Suppressor macrophage treated with lipopolysaccharide for 4 hours (primary cell): ENCODE measurements at regions not wholly inside any gene's neighbourhood (a gene's known extent, or its start where the extent isn't known, plus 50 kb on each side); places are given as distances from the start of the nearest gene placed in this dataset.

Experiments used
- DNase-seq: peaks from one replicate; pipeline ENCODE4 v3.0.0-alpha.2; 2020

DNA sequence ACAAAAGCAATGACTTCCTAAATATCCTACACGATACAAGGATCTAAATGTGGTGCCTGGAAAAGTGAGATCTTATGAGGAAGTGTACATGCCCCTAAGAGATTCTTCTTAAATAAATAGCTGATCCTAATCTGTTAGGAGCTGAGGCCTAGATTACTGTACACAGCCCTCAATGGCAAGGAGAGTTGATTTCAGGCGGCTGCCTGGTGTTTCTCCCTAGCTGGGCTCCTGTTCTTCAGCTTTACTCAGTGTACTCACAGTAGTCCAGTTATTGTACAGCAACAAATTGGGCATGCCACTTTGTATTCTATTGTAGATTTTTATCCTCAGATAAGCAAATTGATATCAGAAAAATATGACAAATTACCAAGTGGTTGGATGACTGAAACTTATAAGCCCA is 358.2 kb upstream of the PDGFD start:
- DNase-seq, result no peak

DNA sequence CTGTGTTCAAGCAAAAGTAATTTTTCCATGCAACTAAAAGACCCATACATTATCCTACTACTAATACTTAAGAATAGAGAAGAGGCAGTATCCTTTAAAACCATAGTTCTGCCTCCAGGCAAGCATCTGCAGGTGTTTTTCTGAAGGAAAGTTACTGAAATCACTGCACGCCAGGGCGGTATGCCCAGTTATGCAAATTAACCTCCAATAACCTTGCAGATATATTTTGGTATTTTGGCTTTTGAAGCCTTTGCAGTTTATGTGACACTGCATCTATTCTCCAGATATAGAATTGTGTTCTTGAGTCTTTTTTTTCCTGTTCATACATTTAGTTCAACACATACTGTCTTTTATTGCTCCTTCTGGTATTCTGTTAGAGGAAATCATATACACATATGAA is 346.2 kb upstream of the PDGFD start:
- DNase-seq, result no peak

DNA sequence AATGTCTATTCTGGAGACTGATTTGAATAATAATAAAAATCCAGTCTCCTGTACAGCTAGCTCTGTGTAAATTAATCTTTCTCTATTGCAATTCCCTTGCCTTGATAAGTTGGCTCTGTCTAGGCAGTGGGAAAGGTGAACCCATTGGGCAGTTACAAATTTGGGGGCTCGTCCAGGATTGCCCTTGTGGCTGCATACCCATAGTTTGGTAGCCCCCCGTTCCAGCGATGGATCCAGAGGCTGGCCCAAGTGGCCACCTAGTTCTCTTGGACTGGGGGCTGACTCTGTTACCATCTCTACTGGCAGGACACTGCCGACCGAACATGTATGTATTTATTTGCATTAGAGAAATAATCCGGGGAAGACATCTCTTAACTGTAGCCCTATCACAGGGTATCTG is 326.2 kb upstream of the PDGFD start:
- DNase-seq, result no peak

DNA sequence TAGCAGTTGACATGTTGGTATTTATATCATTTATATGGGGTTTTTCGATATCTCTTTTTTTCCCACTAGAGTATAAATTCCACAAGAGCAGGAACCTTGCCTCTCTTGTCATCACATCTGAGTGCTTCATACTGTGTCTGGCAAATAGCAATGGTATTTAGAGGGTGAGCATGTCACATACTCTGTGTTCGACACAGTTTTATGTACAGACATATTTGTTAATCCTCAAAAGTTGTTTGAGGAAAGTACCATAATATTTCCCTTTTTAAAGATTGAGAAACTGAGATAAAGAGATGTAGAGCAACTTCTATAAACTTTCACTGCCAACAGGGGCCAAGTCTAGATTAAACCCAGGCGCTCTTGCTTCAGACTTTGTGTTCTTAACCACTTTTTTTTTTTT is 324.6 kb upstream of the PDGFD start:
- no peak for DNase-seq

DNA sequence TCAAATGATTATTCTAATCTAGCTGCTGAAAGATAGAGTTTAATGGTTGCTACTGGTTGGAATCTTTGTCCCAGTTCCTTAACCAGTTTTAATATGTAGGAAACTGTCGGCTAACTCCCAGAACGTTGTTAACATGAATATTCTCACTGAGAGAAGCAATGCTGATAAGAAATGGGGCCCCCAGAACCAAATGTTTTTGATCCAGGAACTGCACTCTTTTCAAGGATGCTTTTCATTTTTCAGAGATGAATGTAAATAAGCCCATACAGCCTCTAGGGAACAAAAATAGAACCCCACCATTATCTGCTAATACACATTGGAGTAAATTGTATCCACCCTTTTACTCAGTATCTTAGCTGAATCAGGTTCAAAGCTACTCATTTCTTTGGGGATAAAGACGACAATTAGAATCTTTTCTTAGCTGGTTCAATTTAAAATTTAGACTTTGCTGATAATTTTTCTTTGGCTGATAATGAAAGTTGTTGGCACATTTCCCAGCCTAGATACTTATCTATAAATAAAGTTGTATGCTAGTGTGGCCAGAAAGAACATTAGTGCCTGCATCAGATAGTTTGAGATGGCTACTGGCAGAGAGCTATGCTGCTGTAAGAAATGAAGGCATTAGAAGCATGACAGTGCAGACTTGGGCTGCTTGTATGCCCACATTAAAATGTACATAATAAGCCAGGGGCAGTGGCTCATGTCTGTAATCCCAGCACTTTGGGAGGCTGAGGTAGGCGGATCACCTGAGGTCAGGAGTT is 323.3 kb upstream of the PDGFD start:
- no peak for DNase-seq

DNA sequence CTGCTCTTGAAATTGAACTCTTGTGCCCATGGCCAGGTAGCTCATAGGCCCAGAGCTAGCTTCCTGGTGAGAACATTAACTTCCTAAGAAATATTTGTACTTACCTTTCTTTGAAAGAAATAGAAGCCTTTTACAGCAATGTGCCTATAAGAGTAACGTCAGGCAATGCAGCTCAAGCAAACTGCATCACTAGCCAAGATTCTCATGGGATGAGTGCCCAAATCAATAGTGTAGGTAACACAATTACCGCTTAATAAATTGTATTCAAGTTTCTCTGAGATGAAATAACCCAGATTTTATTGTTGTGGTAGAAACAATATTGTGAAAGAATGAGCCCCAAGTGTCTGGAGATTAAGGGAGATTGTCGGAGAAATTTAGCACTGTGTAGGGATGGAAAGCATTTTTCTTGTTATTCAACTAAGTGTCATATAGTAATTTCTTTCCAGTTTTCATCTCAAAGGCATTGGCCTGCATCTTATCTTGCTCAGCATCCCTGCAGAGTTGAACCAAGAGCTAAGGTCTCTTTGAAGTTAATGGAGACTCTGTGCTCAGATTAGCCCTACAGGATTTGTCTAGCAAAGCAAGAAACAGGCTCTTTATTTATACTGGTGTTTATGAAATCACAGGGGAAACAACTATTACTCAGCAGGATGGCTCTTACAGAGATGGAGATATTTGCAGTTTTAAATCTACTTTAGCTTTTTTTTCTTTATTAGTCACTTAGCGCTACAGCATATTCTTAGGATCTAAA is 321.0 kb upstream of the PDGFD start:
- no peak for DNase-seq

DNA sequence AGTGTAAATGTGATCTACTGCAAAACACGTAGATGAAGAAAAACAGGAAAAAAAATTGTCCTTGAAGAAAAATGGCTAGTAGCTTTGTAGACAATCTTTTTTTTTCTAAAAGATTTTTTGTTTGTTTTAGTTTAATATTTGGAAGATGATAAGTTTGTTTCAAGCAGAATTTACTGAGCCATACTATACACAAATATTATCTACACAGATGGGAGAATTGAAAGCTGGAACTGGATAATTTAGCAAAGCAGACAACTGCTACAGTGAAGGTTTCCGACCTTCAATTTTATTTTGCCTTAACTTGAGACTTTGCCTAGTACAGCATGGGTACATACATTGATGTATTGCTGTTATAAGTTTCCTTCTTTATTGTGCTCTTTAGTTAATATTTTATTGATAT is 313.0 kb upstream of the PDGFD start:
- DNase-seq, result no peak

DNA sequence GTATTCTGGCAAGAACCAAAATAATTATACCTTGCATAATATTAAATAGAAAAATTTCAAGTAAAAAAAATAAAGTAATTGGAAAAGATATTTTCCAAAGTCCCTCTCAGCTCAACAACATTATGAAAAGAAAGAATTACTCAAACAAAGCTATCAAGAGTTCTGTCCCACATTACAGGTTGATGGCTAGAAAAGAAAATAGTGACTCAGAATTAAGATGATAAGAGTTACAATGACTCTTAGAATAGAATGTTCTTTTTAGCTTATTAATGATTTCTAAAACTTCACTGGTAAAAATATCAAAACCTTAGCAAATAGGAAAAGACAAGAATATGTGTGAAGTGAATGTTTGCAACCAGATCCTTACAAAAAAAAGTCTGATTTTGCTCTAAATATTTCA is 312.5 kb upstream of the PDGFD start:
- no peak for DNase-seq

DNA sequence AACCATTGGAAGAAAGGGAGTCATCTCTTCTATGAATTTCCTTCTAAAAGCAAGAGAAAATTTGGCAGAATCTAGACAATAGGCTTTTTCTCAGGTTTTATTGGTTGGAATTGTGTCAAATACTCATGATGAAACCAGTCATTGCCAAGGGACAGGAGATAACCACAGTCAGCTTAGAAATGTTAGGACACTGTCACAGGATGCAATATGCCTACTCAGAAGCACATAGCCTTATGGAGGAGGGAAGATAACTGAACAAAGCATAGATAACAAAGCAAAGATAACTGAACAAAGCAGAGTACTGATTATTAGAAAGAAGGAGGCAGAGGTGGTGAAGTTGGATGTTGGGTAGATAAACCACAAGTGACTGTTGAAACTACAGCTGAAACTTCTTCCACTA is 303.5 kb upstream of the PDGFD start:
- no peak for DNase-seq

DNA sequence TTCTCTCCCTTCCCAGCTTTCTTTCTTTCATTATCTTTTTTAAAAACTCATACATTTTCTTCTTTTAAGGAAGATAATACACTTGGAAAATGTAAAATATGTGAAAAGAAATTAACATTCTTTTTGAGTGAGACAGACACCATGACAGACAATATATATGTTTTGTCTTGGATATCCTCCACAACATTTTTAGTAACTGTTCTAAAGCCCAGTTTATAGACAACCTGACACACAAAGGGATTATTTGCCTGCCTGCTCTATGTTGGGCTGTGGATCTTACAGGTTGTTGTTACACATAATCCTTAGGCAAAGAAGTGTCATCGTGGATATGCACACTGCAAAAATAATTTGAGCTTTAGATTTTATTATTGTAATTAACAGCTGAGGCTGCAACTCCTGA is 301.4 kb upstream of the PDGFD start:
- no peak for DNase-seq

DNA sequence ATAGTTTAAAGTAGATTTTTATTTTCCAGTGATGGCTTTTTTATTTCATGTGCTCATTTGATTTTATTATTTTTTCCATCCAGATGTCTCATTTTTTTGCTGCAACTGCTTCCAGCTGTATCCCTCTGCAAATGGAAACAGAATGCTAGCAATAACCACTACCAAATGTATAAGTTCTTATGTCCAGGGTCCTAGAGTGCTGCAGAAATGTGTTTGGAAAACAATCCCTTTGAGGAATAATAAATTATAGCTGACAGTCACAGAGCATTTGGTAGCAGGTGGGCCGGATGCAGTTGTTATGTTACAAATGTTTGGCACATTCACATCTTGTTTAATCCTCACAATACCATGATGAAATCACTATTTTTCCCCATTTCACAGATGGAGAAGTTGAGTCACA is 300.7 kb upstream of the PDGFD start:
- DNase-seq, result no peak

DNA sequence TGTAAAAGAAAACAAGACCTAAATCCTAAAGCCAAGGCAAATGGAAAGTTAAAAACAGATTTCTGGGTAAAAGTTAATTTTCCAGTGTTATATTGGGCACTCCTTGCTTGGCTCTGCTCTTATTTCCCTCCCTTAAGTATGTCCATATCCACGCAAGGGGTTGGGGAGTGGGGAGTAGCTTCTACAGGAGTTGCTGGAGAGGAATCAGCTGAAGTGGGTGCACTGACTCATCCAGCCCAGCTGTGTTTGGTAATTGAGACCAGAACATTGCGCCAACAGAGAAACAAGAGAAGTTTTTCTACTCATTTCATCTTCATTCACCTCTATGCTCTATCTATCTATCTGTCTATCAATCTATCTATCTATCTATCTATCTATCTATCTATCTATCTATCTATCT is 298.4 kb upstream of the PDGFD start:
- no peak for DNase-seq

DNA sequence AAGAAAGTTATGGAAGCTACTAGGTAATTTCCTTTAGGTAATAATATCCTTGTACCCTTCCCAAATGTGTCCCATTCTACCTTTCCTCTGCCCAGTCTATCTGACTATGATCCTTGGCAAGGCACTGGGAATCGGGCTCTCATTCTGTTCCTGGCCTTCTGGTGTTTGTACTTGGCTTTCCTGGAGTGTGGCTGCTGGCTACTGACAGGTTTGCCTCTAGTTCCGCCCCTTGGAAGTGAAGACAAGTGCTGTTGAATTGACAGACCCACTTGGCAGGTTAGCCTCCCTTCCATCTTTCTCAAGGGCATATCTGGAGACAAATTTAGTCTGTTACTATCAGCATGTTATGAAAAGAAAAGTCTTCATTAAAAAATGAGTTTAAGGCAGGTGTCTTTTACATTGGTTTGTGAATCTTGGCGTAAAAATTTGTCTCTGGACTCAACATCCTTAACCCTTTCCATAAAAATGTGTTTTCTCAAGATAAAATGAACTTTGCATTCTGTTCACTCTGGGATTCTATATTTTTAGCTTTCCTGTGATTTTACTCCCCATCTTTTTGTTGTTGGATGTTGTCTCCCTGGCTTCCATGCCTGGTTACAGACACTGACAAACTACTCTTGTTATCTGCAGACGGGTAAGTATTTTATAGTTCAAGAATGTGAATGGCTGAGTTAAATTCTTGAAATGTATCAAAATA is 287.4 kb upstream of the PDGFD start:
- no peak for DNase-seq

DNA sequence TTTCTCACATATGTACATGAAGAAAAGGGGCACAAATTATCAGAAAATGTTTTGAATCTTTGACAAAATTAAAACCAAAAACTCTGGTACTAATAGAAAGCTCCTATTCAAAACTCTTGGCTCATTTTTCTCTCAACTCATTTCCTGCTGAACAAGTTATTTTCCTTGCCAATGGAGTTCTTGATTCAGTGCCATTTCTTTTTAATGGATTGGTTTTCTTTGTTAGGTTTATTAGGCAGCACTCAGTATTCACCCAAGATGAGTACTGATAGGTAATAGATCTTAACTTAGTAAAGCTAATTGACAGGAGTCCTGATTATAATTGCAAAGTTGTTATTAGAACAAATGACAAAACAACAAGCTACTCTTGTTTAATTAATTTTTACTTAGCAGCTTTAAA is 279.4 kb upstream of the PDGFD start:
- no peak for DNase-seq

DNA sequence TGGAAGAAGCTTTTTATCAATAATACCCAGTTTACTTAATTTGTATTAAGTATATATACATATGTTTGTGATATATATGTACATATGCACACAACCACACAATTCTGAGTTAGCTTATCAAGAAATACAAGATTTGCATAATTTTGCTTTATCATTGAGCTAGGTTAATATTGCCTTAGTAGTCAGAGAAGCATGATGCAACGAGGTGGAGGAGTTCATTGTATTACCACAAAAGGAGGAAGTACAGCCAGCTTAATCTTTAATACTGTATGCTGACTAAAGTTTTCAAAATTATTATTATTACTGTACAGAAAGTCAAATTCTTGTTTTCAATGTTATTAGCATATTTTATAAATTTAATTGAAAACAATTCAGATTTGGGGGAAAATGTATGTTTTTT is 278.4 kb upstream of the PDGFD start:
- DNase-seq, result peak; percentile 5

DNA sequence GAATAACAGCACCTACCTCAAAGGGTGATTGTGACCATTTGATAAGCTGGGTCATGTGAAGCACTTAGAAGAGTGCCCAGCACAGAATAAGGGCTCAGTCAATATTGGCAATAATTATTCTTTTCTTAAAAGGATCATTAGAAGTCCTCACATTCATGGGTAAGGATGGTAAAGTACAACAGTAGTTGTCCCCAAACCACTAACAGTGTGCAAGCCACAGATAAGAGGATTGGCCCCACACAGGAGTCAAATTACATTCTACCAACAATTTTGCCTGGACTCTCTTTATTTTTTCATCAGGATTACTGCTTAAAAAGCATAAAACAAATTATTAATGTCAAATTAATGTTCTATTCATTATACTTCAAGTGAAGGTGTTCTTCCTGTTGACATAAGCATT is 271.5 kb upstream of the PDGFD start:
- DNase-seq, result no peak

DNA sequence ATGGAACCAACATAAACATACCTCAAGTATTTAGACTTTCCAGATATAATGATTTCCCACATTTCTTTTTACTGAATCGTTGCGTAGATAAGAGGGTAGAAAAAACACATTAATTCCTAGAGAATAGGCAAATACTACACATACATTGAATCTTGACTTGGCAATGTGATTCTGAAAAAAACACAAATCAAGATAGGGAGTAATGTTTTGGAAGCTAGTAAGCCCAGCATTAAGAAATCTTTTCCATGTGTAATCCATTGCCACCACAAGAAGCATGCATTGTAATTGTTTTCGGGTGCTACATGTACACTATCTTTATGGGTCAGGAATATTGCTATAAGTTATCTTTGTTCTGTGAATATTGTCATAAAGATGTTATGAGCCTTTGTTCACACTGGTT is 269.8 kb upstream of the PDGFD start:
- DNase-seq, result no peak

DNA sequence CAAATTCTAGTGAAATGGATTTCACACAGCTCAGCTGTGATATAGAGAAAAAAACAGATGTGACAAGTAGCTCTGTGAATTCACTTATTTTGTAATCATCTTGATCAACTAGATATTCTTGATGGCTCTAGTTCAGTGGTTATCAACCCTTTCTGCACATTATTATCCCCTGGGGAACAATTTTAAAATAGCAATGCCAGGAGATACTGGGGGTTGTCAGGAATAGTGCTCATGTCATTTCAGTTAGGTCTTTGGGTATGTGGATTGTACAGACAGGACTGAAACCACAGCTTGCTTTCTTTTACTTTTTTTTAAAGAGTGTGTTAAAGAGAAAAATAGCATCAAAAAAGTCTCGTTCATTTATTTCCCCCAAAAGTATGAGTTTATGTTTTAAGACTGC is 269.0 kb upstream of the PDGFD start:
- no peak for DNase-seq

DNA sequence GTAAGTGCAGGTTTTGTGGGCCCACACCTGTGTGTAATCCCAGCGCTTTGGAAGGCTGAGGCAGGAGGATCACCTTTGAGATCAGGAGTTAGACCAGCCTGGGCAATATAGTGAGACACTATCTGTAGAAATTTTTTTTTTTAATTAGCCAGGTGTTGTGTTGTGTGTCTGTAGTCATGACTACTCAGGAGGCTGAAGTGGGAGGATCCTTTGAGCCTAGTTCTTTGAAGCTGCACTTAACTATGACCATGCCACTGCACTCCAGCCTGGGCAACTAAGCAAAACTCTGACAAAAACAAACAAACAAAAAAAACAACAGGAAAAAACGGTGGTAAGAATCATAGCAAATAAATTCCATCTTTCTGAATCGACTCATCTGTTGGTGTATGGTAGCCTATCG is 268.6 kb upstream of the PDGFD start:
- DNase-seq, result no peak

DNA sequence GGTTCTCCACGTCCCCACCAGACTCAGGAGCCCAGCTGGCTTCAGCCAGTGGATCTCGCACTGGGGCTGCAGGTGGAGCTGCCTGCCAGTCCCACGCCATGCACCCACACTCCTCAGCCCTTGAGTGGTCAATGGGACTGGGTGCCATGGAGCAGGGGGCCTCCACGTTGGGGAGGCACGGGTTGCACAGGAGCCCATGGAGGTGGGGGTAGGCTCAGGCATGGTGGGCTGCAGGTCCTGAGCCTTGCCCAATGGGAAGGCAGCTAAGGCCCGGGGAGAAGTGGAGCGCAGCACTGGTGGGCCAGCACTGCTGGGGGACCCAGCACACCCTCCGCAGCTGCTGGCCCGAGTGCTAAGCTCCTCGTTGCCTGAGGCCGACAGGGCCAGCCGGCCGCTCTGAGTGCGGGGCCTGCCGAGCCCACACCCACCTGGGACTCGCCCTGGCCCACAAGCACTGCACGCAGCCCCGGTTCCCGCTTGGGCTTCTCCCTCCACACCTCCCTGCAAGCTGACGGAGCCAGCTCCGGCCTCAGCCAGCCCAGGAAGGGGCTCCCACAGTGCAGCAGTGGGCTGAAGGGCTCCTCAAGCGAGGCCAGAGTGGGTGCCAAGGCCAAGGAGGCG is 258.5 kb upstream of the PDGFD start:
- no peak for DNase-seq

DNA sequence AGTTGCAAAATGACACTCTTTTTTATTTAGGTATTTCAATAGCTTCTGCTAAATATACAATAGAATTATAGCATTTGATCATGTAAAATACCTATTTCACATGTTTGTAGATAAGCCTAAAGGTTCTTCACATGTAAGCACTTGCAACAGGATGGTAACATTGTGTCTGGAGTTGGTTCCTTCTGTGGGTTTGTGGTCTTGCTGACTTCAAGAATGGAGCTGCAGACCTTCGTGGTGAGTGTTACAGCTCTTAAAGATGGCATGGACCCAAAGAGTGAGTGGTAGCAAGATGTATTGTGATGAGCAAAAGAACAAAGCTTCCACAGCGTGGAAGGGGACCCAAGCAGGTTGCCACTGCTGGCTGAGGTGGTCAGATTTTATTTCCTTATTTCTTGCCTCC is 246.4 kb upstream of the PDGFD start:
- no peak for DNase-seq

DNA sequence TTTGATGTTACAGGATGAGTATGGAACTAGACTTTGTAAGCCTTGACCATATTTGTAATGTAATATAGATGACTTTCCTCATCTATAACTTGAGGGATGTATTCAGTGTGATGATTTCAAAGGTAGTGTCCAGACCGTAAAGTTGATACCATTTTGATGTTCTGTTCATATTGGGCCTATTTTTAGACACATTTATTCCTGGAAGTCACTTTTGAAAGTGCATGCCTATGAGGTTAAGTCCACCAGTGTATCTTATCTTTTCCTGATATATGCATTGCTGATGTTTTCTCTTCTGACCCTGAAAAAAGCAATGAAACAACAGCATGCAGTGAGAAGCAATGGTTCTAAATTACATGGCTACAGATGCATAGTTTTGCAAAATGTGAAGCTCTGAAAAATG is 244.7 kb upstream of the PDGFD start:
- DNase-seq, result no peak

DNA sequence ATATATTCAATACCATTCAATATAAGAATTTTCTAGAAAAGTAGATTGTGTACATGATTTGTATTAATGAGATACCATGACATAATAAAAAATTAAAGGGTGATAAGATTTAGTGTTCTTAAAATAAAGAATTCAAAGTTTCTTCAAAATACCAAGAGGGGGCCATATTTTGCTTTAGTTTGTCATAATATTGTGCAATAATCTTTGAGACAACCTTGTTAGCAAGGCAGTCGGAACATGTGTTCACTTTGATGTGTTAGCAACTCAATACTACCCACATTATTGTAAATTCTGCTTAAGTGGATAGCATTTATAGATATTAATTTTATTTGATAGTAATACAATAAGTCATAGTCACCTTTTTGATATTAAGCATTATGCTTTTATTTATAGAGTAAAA is 241.3 kb upstream of the PDGFD start:
- no peak for DNase-seq
